ENCODE measurements at regions not wholly inside any gene's neighbourhood (a gene's known extent, or its start where the extent isn't known, plus 50 kb on each side); places are given as distances from the start of the nearest gene placed in this dataset.

DNA sequence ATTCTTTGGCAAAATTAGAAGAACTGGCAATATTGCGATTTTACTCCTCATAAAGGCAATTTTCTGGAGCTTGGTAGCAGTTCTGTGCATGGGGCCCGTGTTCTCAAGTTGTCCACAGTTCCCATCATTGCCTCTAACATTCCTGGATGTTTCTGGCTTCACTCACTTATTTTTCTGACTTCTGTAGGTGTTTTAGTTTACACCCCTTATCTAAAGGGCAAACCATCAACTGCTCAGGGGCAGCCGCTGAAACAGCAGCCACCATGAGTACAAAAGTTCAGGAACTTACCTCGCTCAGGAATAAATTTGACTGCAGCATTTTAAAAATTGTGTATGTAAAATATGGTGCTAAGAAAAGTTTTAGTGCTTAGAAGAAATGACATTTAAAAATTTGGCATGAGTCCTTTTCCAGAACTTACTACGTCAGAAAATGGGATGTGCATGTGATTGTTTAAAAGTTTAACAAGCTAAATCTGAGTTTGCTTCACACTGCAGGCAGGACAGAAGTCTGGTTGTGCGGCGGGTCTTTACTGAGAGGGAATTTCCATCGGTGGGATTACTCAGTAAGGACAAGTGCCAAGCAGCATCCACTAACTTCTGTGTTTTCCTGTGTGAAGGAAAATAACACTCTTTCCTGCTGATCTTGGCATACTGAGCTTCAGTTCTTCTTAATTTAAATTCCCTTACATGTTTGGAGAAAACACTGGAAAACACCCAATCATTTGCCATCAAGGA lies 261.7 kb downstream of the MAT2B start:
- no peak overlapping the region for H3K4me3 Mint-ChIP-seq
- no peak for DNase-seq
- no peaks in the 10 kb centered on the region for H3K27me3 Mint-ChIP-seq
- H3K9me3 Mint-ChIP-seq = no peaks in the 10 kb centered on the region
- H3K27ac Mint-ChIP-seq = no peak overlapping the region
- H3K36me3 Mint-ChIP-seq = no peaks in the 10 kb centered on the region
- H3K4me1 Mint-ChIP-seq = no peaks in the 10 kb centered on the region

DNA sequence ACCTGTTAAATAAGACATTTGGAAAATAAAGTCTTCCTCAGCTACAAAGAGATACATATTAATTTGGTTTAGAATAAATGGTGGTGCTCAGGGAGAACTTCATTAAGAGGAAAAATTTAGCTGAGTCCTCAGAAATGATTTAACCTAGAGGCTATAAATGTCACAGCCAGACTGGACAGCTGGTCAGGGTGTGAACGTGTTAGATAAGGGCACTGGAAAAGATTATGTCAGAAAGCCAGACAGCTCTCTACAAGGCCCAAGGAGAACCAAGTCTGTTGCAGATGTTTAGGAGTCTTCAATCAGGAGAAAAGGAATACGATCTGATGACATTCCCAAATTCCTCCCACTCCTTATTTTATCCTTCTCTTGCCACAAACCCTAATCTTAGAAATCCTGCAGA lies 265.2 kb downstream of the MAT2B start:
- H3K36me3 Mint-ChIP-seq = no peaks in the 10 kb centered on the region
- H3K4me3 Mint-ChIP-seq = no peak overlapping the region
- H3K4me1 Mint-ChIP-seq = no peaks in the 10 kb centered on the region
- H3K9me3 Mint-ChIP-seq = peaks cover 2% of the 10 kb centered on the region
- H3K27ac Mint-ChIP-seq = no peak overlapping the region
- DNase-seq = no peak
- H3K27me3 Mint-ChIP-seq = no peaks in the 10 kb centered on the region

DNA sequence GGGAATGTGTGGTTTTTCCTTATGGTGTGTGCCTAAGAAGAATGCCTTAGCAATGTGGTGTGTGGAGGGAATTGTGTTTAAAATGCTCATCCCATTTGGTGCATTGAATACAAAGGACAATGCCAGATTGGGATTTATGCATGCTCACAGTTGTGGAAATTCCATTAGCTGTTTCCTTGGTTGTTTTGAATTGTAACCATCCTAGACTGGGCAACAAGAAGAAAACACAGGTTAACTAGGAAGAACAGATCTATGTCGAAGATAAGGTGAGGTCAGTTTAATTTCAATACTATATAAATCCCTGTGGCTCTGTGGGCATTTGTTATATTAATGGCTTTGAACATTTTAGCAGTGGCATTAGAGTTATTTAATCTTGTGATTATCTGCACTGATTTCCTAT lies 266.8 kb downstream of the MAT2B start:
- H3K27ac Mint-ChIP-seq = no peak overlapping the region
- H3K9me3 Mint-ChIP-seq = peaks cover 2% of the 10 kb centered on the region
- no peaks in the 10 kb centered on the region for H3K4me1 Mint-ChIP-seq
- H3K4me3 Mint-ChIP-seq = no peak overlapping the region
- H3K36me3 Mint-ChIP-seq = no peaks in the 10 kb centered on the region
- DNase-seq = no peak
- no peaks in the 10 kb centered on the region for H3K27me3 Mint-ChIP-seq

DNA sequence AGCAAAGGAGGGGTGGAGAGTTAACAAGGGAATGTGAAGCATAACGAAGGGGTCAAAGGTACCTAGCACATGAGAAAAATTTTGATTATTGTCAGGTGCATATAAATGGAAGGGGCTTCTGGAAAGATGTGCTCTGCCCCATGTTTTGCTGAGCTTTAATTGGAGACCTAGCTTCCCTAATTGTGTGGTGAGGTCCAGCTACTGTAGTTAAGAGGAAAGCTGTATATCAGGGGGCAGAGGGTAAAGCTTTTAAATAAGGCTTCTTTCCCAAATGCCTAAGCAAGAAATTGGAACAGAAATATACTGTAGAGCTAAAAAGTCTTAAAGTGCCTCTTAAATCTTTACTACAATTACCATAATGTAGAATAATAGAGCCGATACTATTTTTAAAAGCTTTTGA lies 267.2 kb downstream of the MAT2B start:
- no peak overlapping the region for H3K27ac Mint-ChIP-seq
- peaks cover 2% of the 10 kb centered on the region for H3K9me3 Mint-ChIP-seq
- no peak for DNase-seq
- no peaks in the 10 kb centered on the region for H3K4me1 Mint-ChIP-seq
- no peaks in the 10 kb centered on the region for H3K27me3 Mint-ChIP-seq
- H3K4me3 Mint-ChIP-seq = no peak overlapping the region
- no peaks in the 10 kb centered on the region for H3K36me3 Mint-ChIP-seq

DNA sequence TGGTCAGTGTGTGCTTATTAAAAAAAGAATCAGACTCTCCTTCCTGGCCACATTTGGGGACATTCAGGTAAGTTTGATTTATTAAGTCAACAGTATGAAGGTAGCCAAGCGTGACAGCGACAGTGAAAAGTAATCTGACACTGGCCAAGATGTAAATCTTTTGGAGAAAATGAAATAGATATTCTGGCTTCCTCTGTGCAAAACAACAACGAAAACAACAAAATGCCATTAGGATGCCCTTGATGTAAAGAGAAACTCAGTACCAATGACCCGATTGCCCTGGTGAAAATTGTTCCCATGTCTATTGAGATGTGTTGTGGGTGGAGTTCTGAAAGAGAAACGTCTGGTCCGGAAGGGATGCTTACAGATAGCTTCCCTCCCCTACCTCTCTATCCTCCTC lies 267.8 kb downstream of the MAT2B start:
- H3K9me3 Mint-ChIP-seq = peaks cover 2% of the 10 kb centered on the region
- no peaks in the 10 kb centered on the region for H3K36me3 Mint-ChIP-seq
- H3K4me1 Mint-ChIP-seq = no peaks in the 10 kb centered on the region
- no peaks in the 10 kb centered on the region for H3K27me3 Mint-ChIP-seq
- H3K27ac Mint-ChIP-seq = no peak overlapping the region
- no peak for DNase-seq
- H3K4me3 Mint-ChIP-seq = no peak overlapping the region

DNA sequence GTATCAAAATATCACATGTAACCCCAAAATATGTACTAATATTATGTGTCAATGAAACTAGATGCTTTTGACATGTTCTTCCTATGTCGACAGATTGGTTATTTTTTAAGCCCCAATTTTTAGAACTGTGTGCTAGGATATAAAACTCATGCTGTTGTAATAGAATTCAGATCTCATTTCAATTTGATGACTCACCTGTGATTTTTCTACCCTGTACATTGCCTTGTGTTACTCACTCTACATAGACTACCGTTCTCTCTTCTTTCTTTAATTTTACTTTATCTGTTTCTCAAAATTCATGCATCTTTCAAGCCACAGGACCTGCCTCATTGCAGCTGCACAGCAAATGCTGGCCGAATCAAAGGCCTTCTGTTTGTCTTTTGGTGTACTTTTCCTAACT lies 284.5 kb downstream of the MAT2B start:
- no peaks in the 10 kb centered on the region for H3K27me3 Mint-ChIP-seq
- H3K36me3 Mint-ChIP-seq = no peaks in the 10 kb centered on the region
- H3K9me3 Mint-ChIP-seq = peaks cover 4% of the 10 kb centered on the region
- H3K4me1 Mint-ChIP-seq = no peaks in the 10 kb centered on the region
- DNase-seq = no peak
- H3K4me3 Mint-ChIP-seq = no peak overlapping the region
- H3K27ac Mint-ChIP-seq = no peak overlapping the region

DNA sequence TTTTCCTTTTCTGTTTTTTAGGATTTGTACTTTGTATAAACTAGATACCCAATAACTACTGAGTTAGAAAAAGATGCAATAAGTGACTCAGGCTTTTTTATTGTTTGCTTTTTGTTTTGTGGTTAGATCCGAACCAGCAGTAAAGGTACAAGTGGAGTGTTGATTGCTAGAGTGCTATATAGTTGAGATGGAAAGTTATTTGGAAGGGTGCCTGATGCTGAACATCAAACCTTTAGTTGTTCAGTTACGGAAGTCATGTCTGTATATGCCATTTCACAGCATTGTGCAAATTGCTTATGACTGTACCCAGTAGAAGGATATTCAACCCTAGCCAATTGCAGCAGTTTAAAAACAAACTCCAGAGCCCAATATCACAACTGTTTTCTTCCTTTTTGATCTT lies 285.1 kb downstream of the MAT2B start:
- H3K27me3 Mint-ChIP-seq = no peaks in the 10 kb centered on the region
- DNase-seq = no peak
- H3K4me1 Mint-ChIP-seq = no peaks in the 10 kb centered on the region
- H3K27ac Mint-ChIP-seq = no peak overlapping the region
- no peaks in the 10 kb centered on the region for H3K36me3 Mint-ChIP-seq
- no peak overlapping the region for H3K4me3 Mint-ChIP-seq
- peaks cover 4% of the 10 kb centered on the region for H3K9me3 Mint-ChIP-seq

DNA sequence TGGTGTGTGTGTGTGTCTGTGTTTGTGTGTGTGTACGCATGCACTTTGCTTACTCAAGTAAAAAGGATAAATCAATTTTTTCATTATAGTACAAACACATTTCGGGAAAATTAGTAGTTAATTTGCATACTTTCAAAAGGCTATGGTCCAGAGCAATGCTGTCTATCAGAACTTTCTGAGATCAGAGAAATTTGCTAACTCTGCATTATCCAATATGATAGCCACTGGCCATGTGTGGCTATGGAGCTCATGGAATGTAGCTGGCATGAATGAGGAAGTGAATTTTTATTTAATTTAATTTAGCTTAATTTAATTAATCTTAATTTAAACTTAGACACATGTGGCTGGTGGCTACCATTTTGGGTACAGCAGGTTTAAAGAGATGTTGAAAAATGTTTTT lies 289.6 kb downstream of the MAT2B start:
- Mint-ChIP-seq H3K36me3 (no peaks in the 10 kb centered on the region), H3K27ac (no peak overlapping the region), H3K4me3 (no peak overlapping the region), H3K27me3 (no peaks in the 10 kb centered on the region), H3K4me1 (no peaks in the 10 kb centered on the region), H3K9me3 (no peaks in the 10 kb centered on the region)
- DNase-seq = no peak

DNA sequence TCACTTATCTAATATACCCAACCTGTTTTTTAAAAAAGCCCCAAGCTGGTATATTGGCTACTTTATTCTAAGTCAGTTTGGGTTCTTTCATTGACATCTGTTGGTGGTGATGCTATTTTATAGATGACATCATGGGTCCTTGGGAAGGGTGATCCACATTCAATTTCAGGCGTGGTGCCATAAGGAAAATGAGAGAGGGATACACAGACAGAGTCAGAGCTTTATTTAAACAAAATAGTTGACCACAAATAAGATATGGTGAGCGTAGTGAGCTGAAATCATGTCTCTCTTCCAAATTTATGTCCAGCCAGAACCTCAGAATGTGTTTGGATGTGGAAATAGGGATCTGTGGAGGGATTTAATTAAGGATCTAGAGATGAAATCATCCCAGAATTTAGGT lies 302.4 kb downstream of the MAT2B start:
- no peaks in the 10 kb centered on the region for H3K36me3 Mint-ChIP-seq
- no peaks in the 10 kb centered on the region for H3K4me1 Mint-ChIP-seq
- H3K4me3 Mint-ChIP-seq = no peak overlapping the region
- DNase-seq = no peak
- no peak overlapping the region for H3K27ac Mint-ChIP-seq
- no peaks in the 10 kb centered on the region for H3K9me3 Mint-ChIP-seq
- H3K27me3 Mint-ChIP-seq = no peaks in the 10 kb centered on the region

DNA sequence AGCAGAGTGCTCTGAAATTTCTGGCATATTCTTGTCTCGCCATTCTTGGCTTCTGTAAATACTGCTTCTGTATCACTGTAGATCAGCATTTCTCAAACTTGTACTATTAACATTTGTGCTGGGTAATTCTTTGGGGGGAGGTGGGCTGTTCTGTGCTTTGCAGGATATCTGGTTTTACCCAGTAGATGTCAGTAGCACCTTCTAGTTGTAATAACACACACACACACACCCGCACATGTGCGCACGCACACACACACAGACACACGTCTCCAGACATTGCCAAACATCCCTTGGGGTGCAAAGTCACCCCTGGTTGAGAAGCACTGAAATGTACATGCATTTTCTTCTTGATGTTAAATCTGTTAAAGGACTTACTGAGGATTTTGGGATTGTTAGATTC lies 304.1 kb downstream of the MAT2B start:
- Mint-ChIP-seq H3K27ac (no peak overlapping the region), H3K4me3 (no peak overlapping the region), H3K4me1 (no peaks in the 10 kb centered on the region), H3K27me3 (no peaks in the 10 kb centered on the region), H3K36me3 (no peaks in the 10 kb centered on the region), H3K9me3 (no peaks in the 10 kb centered on the region)
- no peak for DNase-seq

DNA sequence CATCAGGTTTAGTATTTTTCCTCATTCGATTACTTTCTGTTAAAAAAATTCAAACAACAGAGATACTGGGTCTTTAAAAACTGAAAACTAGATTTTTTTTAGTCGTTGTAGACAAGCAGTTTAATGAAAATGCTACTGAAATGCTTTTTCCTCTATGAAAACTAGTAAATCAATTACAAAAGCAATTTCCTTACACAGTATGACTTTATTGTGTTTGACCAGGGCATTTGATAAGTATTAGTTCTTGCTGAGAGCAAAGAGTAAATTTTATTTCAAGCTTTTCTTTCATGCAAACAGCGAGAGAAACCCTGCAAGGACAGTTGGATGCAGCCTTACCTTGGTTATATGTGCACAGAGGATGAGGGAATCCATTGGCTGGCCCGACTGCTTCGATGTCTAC lies 308.5 kb downstream of the MAT2B start:
- Mint-ChIP-seq H3K4me3 (no peak overlapping the region), H3K9me3 (peaks cover 5% of the 10 kb centered on the region), H3K27ac (no peak overlapping the region), H3K27me3 (no peaks in the 10 kb centered on the region), H3K4me1 (no peaks in the 10 kb centered on the region), H3K36me3 (no peaks in the 10 kb centered on the region)
- no peak for DNase-seq

DNA sequence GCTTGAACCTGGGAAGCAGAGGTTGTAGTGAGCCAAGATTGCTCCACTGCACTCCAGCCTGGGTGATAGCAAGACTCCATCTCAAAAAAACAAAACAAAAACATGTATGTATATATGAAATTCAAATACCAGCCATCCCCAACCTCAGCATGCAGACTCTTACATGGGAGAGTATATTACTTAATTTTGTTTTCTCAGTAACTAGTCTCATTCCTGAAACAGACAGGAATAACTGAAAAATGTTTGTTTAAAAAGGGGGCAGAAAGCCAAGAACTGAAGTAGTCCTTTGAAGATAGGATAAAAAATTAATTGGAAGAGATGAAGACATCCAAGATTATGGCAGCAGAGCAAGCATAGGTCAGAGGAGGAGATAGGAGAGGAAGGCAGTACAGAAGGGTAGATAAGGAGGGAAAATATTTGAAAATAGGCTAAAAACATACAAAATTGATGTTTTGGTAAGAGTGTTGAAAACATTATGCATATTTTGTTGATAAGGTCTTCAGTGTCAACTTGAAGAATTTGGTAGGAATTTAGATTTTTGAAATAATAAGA lies 309.9 kb downstream of the MAT2B start:
- no peaks in the 10 kb centered on the region for H3K36me3 Mint-ChIP-seq
- no peaks in the 10 kb centered on the region for H3K4me1 Mint-ChIP-seq

DNA sequence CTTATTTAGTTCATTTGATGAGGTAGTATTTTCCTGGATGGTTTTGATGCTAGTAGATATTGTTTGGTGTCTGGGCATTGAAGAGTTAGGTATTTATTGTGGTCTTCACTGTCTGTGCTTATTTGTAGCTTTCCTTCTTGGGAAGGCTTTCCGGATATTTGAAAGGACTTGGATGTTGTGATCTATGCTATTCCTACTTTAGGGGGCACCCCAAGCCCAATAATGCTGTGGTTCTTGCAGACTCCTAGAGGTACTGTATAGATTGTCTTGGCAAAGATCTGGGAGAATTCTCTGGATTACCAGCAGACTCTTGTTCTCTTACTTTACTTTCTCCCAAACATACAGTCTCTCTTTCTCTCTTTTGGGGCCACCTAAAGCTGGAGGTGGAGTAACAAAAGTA lies 315.7 kb downstream of the MAT2B start:
- Mint-ChIP-seq H3K4me1 (no peaks in the 10 kb centered on the region), H3K9me3 (peaks cover 15% of the 10 kb centered on the region)

More for the DNA sequence above, 309.9 kb downstream of the MAT2B start:
- Mint-ChIP-seq H3K27ac (no peak overlapping the region), H3K9me3 (peaks cover 10% of the 10 kb centered on the region), H3K27me3 (no peaks in the 10 kb centered on the region), H3K4me3 (no peak overlapping the region)
- DNase-seq = no peak

DNA sequence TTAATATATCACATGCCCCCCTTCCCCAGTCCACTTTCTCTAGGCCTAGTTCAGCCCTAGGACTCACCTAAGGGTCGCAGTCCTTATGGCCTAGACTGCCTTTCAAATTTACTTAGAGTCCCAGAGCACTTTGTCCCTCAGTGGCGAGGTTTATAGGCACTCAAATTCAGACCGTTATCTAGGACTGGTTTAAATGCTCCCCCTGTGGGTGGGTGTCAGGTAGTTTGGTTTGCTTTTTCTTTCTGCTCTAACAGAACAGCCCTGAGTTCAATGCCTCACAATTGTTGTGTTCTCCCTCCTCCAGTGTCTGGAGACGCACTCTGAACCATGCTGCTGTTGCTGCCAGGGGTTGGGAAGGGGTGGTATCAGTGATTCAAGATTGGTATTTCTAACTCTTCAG lies 317.1 kb downstream of the MAT2B start:
- H3K36me3 Mint-ChIP-seq = no peaks in the 10 kb centered on the region
- H3K27ac Mint-ChIP-seq = no peak overlapping the region
- H3K4me1 Mint-ChIP-seq = no peaks in the 10 kb centered on the region
- peaks cover 11% of the 10 kb centered on the region for H3K9me3 Mint-ChIP-seq
- no peak overlapping the region for H3K4me3 Mint-ChIP-seq
- DNase-seq = no peak
- no peaks in the 10 kb centered on the region for H3K27me3 Mint-ChIP-seq

More for the DNA sequence above, 315.7 kb downstream of the MAT2B start:
- DNase-seq = no peak
- Mint-ChIP-seq H3K4me3 (no peak overlapping the region), H3K36me3 (no peaks in the 10 kb centered on the region), H3K27ac (no peak overlapping the region), H3K27me3 (no peaks in the 10 kb centered on the region)

DNA sequence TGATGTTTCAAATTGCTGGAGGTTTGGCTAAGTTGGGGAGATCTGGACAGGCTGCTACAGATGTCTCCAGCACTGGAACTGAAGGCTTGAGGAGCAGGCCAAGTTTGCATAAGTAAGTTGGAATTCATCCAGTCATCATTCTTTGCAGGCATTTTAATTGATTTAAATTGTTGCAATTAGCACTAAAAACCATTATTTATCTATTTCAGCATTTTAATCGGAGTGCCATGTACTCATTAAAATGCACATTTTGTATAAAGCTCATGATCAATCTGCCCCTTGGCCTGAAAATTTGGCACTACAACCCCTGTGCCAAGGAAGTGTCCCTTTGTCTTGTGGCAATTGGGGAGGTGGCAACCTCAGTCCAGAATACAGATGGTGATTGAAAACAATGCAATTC lies 320.2 kb downstream of the MAT2B start:
- Mint-ChIP-seq H3K9me3 (peaks cover 2% of the 10 kb centered on the region), H3K4me3 (no peak overlapping the region), H3K27ac (no peak overlapping the region), H3K4me1 (no peaks in the 10 kb centered on the region), H3K36me3 (no peaks in the 10 kb centered on the region), H3K27me3 (no peaks in the 10 kb centered on the region)
- DNase-seq = no peak

DNA sequence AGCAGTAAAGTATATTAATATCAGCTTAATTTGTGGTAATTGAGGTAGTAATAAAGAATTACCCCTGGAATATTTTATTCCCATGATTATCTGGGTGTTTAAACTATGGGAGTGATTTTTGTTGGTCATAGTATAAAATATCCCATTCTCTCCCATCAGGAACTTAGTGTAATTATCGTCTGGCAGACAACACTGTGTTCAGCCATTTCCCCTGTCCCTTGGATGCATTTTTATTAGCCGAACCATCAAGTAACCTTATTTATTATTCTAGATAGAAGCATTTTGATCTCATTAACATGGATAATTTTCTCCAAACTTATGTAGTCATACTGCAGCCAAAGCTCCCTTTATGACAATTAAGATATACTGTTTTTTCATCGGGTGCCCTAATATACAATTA lies 320.8 kb downstream of the MAT2B start:
- Mint-ChIP-seq H3K4me3 (no peak overlapping the region), H3K27ac (no peak overlapping the region), H3K9me3 (no peaks in the 10 kb centered on the region), H3K4me1 (no peaks in the 10 kb centered on the region), H3K27me3 (no peaks in the 10 kb centered on the region), H3K36me3 (no peaks in the 10 kb centered on the region)
- no peak for DNase-seq

All from activated naive CD8-positive, alpha-beta T cell treated with anti-CD3 and anti-CD28 coated beads for 36 hours (primary cell).